ENCODE measurements at regions not wholly inside any gene's neighbourhood (a gene's known extent, or its start where the extent isn't known, plus 50 kb on each side); places are given as distances from the start of the nearest gene placed in this dataset.
"Not testable (repeated sequence)": the region's sequence is repeated elsewhere in the genome, so short reads cannot be mapped to it uniquely, and the experiment has no call there.

GRCh38 chr15:62502451-62502850 lies 337.4 kb upstream of the C2CD4B start:
- Mint-ChIP-seq H3K27me3 (peaks cover 2% of the 10 kb centered on the region), H3K4me3 (no peak overlapping the region), H3K9me3 (no peaks in the 10 kb centered on the region), H3K36me3 (no peaks in the 10 kb centered on the region), H3K4me1 (ENCODE audit: low read depth) (no peaks in the 10 kb centered on the region), H3K27ac (no peak overlapping the region)
- no peak for DNase-seq
- intact Hi-C loops (cut with micrococcal nuclease) = no loop called here
- ChIA-PET POLR2A (no interaction called here), CTCF (no interaction called here)

GRCh38 chr15:62503451-62503850 lies 338.4 kb upstream of the C2CD4B start:
- POLR2A ChIA-PET = no interaction called here
- H3K27ac Mint-ChIP-seq = no peak overlapping the region

GRCh38 chr15:62505762-62506161 lies 340.7 kb upstream of the C2CD4B start:
- Mint-ChIP-seq H3K36me3 (no peaks in the 10 kb centered on the region), H3K4me1 (ENCODE audit: low read depth) (no peaks in the 10 kb centered on the region), H3K27me3 (peaks cover 2% of the 10 kb centered on the region), H3K4me3 (no peak overlapping the region), H3K27ac (no peak overlapping the region), H3K9me3 (no peaks in the 10 kb centered on the region)
- ChIA-PET POLR2A (no interaction called here), CTCF (no interaction called here)
- DNase-seq = no peak
- intact Hi-C loops (cut with micrococcal nuclease) = no loop called here

More at GRCh38 chr15:62503451-62503850, 338.4 kb upstream of the C2CD4B start:
- peaks cover 2% of the 10 kb centered on the region for H3K27me3 Mint-ChIP-seq
- intact Hi-C loops (cut with micrococcal nuclease) = no loop called here
- CTCF ChIA-PET = no interaction called here
- H3K36me3 Mint-ChIP-seq = no peaks in the 10 kb centered on the region
- H3K4me3 Mint-ChIP-seq = no peak overlapping the region
- H3K4me1 Mint-ChIP-seq (ENCODE audit: low read depth) = no peaks in the 10 kb centered on the region
- no peak for DNase-seq
- no peaks in the 10 kb centered on the region for H3K9me3 Mint-ChIP-seq

DNA sequence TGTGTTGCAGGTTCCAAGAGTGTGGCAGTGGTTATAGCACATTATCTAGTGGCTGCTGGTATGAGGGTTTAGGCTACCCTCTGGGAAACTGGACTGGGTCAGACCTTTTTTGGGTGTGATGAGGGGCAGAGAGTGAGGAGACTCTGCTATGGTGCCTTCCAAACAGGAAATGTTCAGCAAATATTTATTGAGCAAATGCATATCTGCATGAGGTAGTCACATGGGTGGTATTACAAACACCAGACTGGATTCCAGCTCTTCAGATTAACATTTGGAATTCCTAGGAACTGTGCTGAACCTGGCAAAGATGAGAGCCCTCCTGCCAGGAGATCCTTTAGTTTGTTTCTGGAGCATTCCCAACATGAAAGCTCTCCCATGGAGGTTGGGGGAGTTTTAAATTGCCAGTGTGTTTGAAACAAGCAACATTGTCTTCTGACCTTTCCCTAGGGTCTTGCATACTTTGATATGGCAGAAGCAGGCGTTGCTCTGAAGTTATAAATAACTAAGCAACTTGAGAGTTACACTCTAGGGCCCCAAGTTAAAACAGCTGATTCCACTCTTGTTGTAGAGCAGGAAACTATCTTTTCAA lies 341.2 kb upstream of the C2CD4B start:
- no peak for DNase-seq
- no peak overlapping the region for H3K27ac Mint-ChIP-seq
- no peaks in the 10 kb centered on the region for H3K9me3 Mint-ChIP-seq
- no peaks in the 10 kb centered on the region for H3K4me1 Mint-ChIP-seq (ENCODE audit: low read depth)
- H3K36me3 Mint-ChIP-seq = no peaks in the 10 kb centered on the region
- CTCF ChIA-PET = no interaction called here
- intact Hi-C loops (cut with micrococcal nuclease) = no loop called here
- no peak overlapping the region for H3K4me3 Mint-ChIP-seq
- H3K27me3 Mint-ChIP-seq = peaks cover 5% of the 10 kb centered on the region
- POLR2A ChIA-PET = no interaction called here

DNA sequence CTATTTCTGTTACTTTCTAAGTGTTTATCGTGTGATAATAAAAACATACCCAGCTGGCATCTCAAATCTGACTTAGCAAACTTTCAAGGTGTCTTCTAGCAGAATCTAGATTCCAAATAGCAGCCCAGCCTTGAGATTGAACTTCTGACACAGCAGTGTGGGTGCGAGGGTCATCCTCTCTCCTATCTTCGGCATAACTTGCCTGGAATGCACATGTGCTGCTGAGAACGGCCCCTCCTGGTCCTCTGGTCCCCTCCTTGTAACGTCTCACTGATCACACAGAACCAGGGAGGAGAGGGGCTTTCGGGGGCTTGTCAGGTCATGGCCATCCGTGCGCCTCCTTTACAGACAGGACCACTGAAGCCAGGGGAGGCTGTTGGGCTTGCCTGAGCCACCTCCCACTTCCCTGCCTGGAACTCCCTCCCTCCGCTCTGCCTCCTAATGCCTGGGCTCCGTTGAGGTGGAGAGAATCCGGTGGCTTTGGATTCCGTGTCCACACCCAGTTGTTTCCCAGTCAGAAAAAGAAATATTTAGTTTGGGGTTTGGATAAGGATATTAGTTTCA lies 344.4 kb upstream of the C2CD4B start:
- peaks cover 4% of the 10 kb centered on the region for H3K27me3 Mint-ChIP-seq
- H3K4me1 Mint-ChIP-seq (ENCODE audit: low read depth) = no peaks in the 10 kb centered on the region
- intact Hi-C loops (cut with micrococcal nuclease) = no loop called here
- no peaks in the 10 kb centered on the region for H3K9me3 Mint-ChIP-seq
- H3K27ac Mint-ChIP-seq = no peak overlapping the region
- no peak overlapping the region for H3K4me3 Mint-ChIP-seq
- H3K36me3 Mint-ChIP-seq = no peaks in the 10 kb centered on the region
- POLR2A ChIA-PET = interaction anchor here (0.5 kb wide), 1 partner anchor 1904 kb away, joined by 4 read pairs; no protein-coding TSS in a partner anchor
- CTCF ChIA-PET = no interaction called here
- DNase-seq = no peak

DNA sequence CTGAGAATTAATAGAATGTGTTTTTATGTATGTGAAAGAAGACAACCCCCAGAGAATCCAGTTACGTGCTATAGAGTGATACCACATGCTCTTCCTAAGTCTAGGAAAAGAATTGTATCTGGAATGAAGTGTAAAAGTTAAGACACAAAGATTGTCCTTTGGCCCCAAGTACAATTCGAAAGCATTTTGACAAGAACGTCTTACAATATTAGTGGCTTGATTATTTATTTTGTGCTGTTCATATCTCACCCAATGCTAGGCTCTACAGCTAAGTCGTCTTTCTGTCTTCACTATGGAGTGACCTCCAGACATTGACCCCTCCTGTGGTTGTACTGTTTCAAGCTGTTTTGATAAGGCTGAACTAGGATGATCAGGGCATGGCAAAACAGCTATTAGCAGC lies 345.7 kb upstream of the C2CD4B start:
- no peak for DNase-seq
- CTCF ChIA-PET = no interaction called here
- POLR2A ChIA-PET = no interaction called here

GRCh38 chr15:62512904-62513303 lies 347.8 kb upstream of the C2CD4B start:
- ChIA-PET POLR2A (no interaction called here), CTCF (no interaction called here)
- H3K27me3 Mint-ChIP-seq = peaks cover 25% of the 10 kb centered on the region
- no peaks in the 10 kb centered on the region for H3K36me3 Mint-ChIP-seq
- H3K4me3 Mint-ChIP-seq = no peak overlapping the region
- no peaks in the 10 kb centered on the region for H3K4me1 Mint-ChIP-seq (ENCODE audit: low read depth)
- intact Hi-C loops (cut with micrococcal nuclease) = no loop called here
- no peak for DNase-seq
- no peaks in the 10 kb centered on the region for H3K9me3 Mint-ChIP-seq
- H3K27ac Mint-ChIP-seq = no peak overlapping the region

More for the DNA sequence above, 345.7 kb upstream of the C2CD4B start:
- Mint-ChIP-seq H3K4me3 (no peak overlapping the region), H3K27me3 (peaks cover 13% of the 10 kb centered on the region), H3K9me3 (no peaks in the 10 kb centered on the region), H3K36me3 (no peaks in the 10 kb centered on the region), H3K27ac (no peak overlapping the region), H3K4me1 (ENCODE audit: low read depth) (no peaks in the 10 kb centered on the region)
- intact Hi-C loops (cut with micrococcal nuclease) = no loop called here

- DNase-seq = no peak
- H3K4me3 Mint-ChIP-seq = no peak overlapping the region
- peaks cover 25% of the 10 kb centered on the region for H3K27me3 Mint-ChIP-seq
- no peaks in the 10 kb centered on the region for H3K36me3 Mint-ChIP-seq
- H3K4me1 Mint-ChIP-seq (ENCODE audit: low read depth) = no peaks in the 10 kb centered on the region
- H3K9me3 Mint-ChIP-seq = no peaks in the 10 kb centered on the region
- intact Hi-C loops (cut with micrococcal nuclease) = no loop called here
- CTCF ChIA-PET = no interaction called here
- H3K27ac Mint-ChIP-seq = no peak overlapping the region
- POLR2A ChIA-PET = no interaction called here
Measured at GRCh38 chr15:62513893-62514292, 348.8 kb upstream of the C2CD4B start.

DNA sequence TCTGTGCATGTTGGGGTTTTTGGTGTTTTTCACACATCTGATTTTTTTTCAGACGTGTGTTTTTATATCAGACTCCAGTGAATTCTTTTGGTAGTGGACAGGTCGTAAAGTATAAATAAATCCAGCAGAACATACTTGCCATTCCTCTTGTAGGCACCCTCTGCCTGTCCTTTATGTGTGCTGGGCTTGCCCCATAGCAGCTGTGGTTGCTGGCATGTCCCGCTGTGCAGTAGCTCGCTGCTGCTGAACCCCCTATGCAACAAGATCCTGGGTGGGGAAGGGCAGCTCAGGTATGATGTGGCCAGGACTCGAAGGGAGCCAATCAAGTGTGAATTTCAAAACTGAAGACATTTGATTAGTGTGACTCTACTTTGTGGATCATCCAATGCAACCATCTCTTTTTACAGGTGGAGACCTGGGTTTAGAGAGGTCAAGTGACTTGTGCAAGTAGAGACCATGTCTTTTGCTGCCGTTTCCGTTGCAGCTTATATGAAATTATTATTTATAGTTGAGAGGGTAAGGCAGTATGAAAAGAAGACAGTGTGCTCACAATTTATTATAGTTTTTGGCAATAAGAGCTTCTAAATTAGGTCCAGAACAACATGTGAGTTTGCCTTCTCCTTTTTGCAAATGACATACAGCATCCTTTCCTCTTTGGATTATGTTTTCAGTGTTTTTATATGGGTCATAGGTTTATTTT lies 350.8 kb upstream of the C2CD4B start:
- ChIA-PET POLR2A (no interaction called here), CTCF (no interaction called here)
- H3K27me3 Mint-ChIP-seq = peaks cover 28% of the 10 kb centered on the region
- no peak for DNase-seq
- H3K9me3 Mint-ChIP-seq = peaks cover 11% of the 10 kb centered on the region
- intact Hi-C loops (cut with micrococcal nuclease) = no loop called here
- H3K27ac Mint-ChIP-seq = no peak overlapping the region
- H3K4me3 Mint-ChIP-seq = no peak overlapping the region
- no peaks in the 10 kb centered on the region for H3K4me1 Mint-ChIP-seq (ENCODE audit: low read depth)
- H3K36me3 Mint-ChIP-seq = no peaks in the 10 kb centered on the region

DNA sequence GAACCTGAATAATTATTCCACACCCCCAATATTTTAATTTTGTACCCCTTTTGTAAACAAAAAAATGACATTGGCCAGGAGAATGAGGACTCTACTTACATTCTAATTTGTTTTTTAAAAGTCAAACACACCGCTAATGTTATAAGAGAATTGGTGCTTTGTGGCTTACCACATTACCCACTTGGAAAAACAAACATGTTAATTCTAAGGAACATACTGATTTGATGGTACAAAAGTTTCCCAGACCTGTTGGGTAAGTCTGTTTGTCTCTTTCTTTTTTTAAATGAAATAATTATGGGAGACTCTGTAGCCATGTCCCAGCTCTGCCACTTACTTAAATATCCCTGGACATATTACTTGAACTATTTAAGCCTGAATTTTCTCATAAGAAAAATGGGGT lies 352.5 kb upstream of the C2CD4B start:
- Mint-ChIP-seq H3K27ac (no peak overlapping the region), H3K36me3 (no peaks in the 10 kb centered on the region), H3K4me3 (no peak overlapping the region), H3K4me1 (ENCODE audit: low read depth) (no peaks in the 10 kb centered on the region), H3K27me3 (peaks cover 36% of the 10 kb centered on the region), H3K9me3 (peaks cover 11% of the 10 kb centered on the region)
- intact Hi-C loops (cut with micrococcal nuclease) = no loop called here
- no peak for DNase-seq
- CTCF ChIA-PET = no interaction called here
- POLR2A ChIA-PET = no interaction called here

DNA sequence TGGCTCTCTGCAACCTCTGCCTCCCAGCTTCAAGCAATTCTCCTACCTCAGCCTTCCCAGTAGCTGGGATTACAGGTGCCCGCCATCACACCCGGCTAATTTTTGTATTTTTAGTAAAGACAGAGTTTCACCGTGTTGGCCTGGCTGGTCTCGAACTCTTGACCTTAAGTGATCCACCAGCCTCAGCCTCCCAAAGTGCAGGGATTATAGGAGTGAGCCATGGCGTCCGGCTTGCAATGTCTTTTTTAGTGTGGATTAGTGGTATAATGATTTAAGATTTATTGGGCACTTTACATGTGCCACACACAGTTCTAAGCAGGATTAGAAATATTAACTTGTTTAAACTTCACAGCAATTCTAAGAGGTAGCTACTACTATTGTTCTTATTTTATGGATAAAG lies 353.6 kb upstream of the C2CD4B start:
- Mint-ChIP-seq H3K27me3 (peaks cover 41% of the 10 kb centered on the region), H3K9me3 (peaks cover 11% of the 10 kb centered on the region)
- H3K27ac Mint-ChIP-seq; DNase-seq; intact Hi-C loops (cut with micrococcal nuclease); H3K4me1 Mint-ChIP-seq (ENCODE audit: low read depth); H3K4me3 Mint-ChIP-seq; CTCF ChIA-PET; POLR2A ChIA-PET; H3K36me3 Mint-ChIP-seq: not testable (repeated sequence)

DNA sequence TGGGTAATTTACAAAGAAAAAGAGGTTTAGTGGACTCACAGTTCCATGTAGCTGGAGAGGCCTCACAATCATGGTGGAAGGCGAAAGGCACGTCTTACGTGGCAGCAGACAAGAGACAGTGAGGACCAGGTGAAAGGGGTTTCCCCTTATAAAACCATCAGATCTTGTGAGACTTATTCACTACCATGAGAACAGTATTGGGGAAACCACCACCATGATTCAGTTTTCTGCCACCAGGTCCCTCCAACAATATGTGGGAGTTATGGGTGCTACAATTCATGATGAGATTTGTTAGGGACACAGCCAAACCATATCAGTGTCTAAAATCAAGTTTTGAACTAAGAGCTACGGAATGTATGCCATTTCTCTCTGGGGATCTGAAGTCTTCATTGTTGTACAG lies 354.8 kb upstream of the C2CD4B start:
- peak; percentile 33 for DNase-seq
- H3K4me1 Mint-ChIP-seq (ENCODE audit: low read depth) = no peaks in the 10 kb centered on the region
- no peak overlapping the region for H3K27ac Mint-ChIP-seq
- intact Hi-C loops (cut with micrococcal nuclease) = no loop called here
- no peak overlapping the region for H3K4me3 Mint-ChIP-seq
- H3K27me3 Mint-ChIP-seq = peaks cover 44% of the 10 kb centered on the region
- H3K9me3 Mint-ChIP-seq = peaks cover 11% of the 10 kb centered on the region
- ChIA-PET POLR2A (no interaction called here), CTCF (no interaction called here)
- no peaks in the 10 kb centered on the region for H3K36me3 Mint-ChIP-seq

- POLR2A ChIA-PET = no interaction called here
- Mint-ChIP-seq H3K4me3 (no peak overlapping the region), H3K9me3 (peaks cover 11% of the 10 kb centered on the region), H3K36me3 (no peaks in the 10 kb centered on the region), H3K27me3 (peaks cover 41% of the 10 kb centered on the region), H3K4me1 (ENCODE audit: low read depth) (no peaks in the 10 kb centered on the region), H3K27ac (no peak overlapping the region)
- intact Hi-C loops (cut with micrococcal nuclease) = no loop called here
- DNase-seq = no peak
- CTCF ChIA-PET = no interaction called here
Measured at GRCh38 chr15:62520887-62521286, 355.8 kb upstream of the C2CD4B start.

Measured in activated CD4-positive, alpha-beta memory T cell treated with anti-CD3 and anti-CD28 coated beads for 36 hours (primary cell).